T-cell (primary cell): ENCODE measurements at regions not wholly inside any gene's neighbourhood (a gene's known extent, or its start where the extent isn't known, plus 50 kb on each side); places are given as distances from the start of the nearest gene placed in this dataset.
"Not testable (repeated sequence)": the region's sequence is repeated elsewhere in the genome, so short reads cannot be mapped to it uniquely, and the experiment has no call there.

ENCODE experiments used
- ATAC-seq, 4 experiments: fragments of 200-7000 bp in 3 of 4; fragments of 150-1000 bp in 1 of 4; cut with Tn5 transposase; replicated peaks in 1 of 4; 1 replicate in 3 of 4; 2 replicates in 1 of 4; pipeline ENCODE4 v1.10.0; 2021; ENCODE audit warnings: moderate library complexity in 3 of 4, mild to moderate bottlenecking in 2 of 4, moderate number of reproducible peaks in 1 of 4
- CTCF ChIA-PET, 2 donors: fragments of 300-600 bp; sonication (Branson Sonifier 250); formaldehyde crosslinking; loops; one replicate each; lab custom pipeline; 2022; ENCODE audit warnings: antibody characterized with exemption in 2 of 2; lab: Charles Lee
- POLR2A ChIA-PET, 2 donors: fragments of 300-600 bp; sonication (Branson Sonifier 250); formaldehyde crosslinking; loops; one replicate each; lab custom pipeline; 2022; ENCODE audit warnings: antibody characterized with exemption in 2 of 2; lab: Charles Lee
- DNase-seq, 35 experiments: peaks; one replicate each; pipeline versions ENCODE4 v3.0.0 to v3.0.0-alpha.2; 2013 to 2023
- H3K27ac ChIP-seq: one replicate; pipeline ENCODE4 v1.5.1; 2013; ENCODE audit warnings: low read length
- H3K27me3 ChIP-seq, 2 experiments: replicated peaks in 1 of 2; 1 replicate in 1 of 2; 2 replicates in 1 of 2; pipeline versions ENCODE4 v1.6.1 to v1.7.0; 2013; ENCODE audit warnings: low read length in 1 of 2, mixed read lengths in 1 of 2; ENCODE audit not compliant: control insufficient read depth in 2 of 2, insufficient read depth in 2 of 2; ENCODE audit errors: extremely low read depth in 1 of 2
- H3K36me3 ChIP-seq, 2 donors: 1 replicate in 1 of 2; 2 replicates in 1 of 2; pipeline versions ENCODE4 v1.6.1 to v1.7.0; 2013; ENCODE audit warnings: low read length in 1 of 2; ENCODE audit not compliant: control insufficient read depth in 2 of 2, insufficient read depth in 1 of 2; ENCODE audit errors: extremely low read depth in 1 of 2
- H3K4me1 ChIP-seq, 2 experiments: 1 replicate in 1 of 2; 2 replicates in 1 of 2; pipeline versions ENCODE4 v1.6.1 to v1.7.0; 2013; ENCODE audit warnings: low read length in 2 of 2, mixed read lengths in 1 of 2; ENCODE audit not compliant: insufficient read depth in 2 of 2, control insufficient read depth in 1 of 2; ENCODE audit errors: extremely low read depth in 1 of 2
- H3K4me3 ChIP-seq, 2 donors: 1 replicate in 1 of 2; 2 replicates in 1 of 2; pipeline versions ENCODE4 v1.5.1 to v1.7.0; 2013; ENCODE audit warnings: mild to moderate bottlenecking in 2 of 2, low read length in 1 of 2, moderate library complexity in 1 of 2; ENCODE audit not compliant: control insufficient read depth in 1 of 2; ENCODE audit errors: extremely low read depth in 1 of 2
- H3K9me3 ChIP-seq: 2 replicates; pipeline ENCODE4 v1.7.0; 2013
- H3K27ac Mint-ChIP-seq, 2 donors: one replicate each; pipeline ENCODE4 v1.8.0; 2020 to 2021; ENCODE audit warnings: mild to moderate bottlenecking in 2 of 2, mixed read lengths in 2 of 2
- H3K27me3 Mint-ChIP-seq, 2 donors: one replicate each; pipeline ENCODE4 v1.8.0; 2021 to 2022; ENCODE audit warnings: mixed read lengths in 2 of 2
- H3K36me3 Mint-ChIP-seq: one replicate; pipeline ENCODE4 v1.8.0; 2021; ENCODE audit warnings: mixed read lengths
- H3K4me1 Mint-ChIP-seq, 3 donors: one replicate each; pipeline ENCODE4 v1.8.0; 2020 to 2022; ENCODE audit warnings: mixed read lengths in 3 of 3, mild to moderate bottlenecking in 1 of 3
- H3K4me3 Mint-ChIP-seq, 3 donors: one replicate each; pipeline ENCODE4 v1.8.0; 2020 to 2022; ENCODE audit warnings: mild to moderate bottlenecking in 3 of 3, mixed read lengths in 3 of 3, moderate library complexity in 3 of 3
- H3K9me3 Mint-ChIP-seq, 3 donors: one replicate each; pipeline ENCODE4 v1.8.0; 2020 to 2022; ENCODE audit warnings: mixed read lengths in 3 of 3
- WGBS: methylation state at CpG from one replicate; pipeline ENCODE4 v1.1.5; 2013; ENCODE audit warnings: missing lambda C conversion rate; ENCODE audit not compliant: insufficient coverage; 5-methylcytosine and 5-hydroxymethylcytosine counted together

DNA sequence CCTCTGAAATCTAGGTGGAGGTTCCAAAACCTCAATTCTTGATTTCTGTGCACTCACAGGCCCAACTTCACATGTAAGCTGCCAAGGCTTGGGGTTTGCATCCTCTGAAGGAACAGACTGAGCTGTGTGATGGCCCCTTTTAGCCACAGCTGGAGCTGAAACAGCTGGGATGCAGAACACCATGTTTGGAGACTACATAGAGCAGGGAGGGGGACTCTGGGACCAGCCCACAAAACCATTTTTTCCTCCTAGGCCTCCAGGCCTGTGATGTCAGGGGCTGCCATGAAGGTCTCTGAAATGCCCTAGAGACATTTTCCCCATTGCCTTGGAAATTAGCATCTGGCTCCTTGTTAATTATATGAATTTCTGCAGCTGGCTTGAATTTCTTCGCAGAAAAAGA, 1025.9 kb upstream of the NOVA1 start:
- Histone ChIP-seq H3K27ac (no peak overlapping the region), H3K4me1 (no peaks in the 10 kb centered on the region), H3K27me3 (no peaks in the 10 kb centered on the region), H3K9me3 (no peaks in the 10 kb centered on the region), H3K36me3 (no peaks in the 10 kb centered on the region), H3K4me3 (no peak overlapping the region)
- no peak overlapping the region for H3K4me3 Mint-ChIP-seq
- ATAC-seq = no peak
- WGBS = 71% methylated on average over 1 of the region's 1 CpG
- no peak overlapping the region for H3K27ac Mint-ChIP-seq
- H3K27me3 Mint-ChIP-seq = no peaks in the 10 kb centered on the region
- H3K36me3 Mint-ChIP-seq = no peaks in the 10 kb centered on the region
- H3K9me3 Mint-ChIP-seq = peaks cover 16 to 57% (median 24%) of the 10 kb centered on the region in 3 donors
- POLR2A ChIA-PET = no interaction called here
- CTCF ChIA-PET = no interaction called here
- no peaks in the 10 kb centered on the region for H3K4me1 Mint-ChIP-seq
- DNase-seq = no peak

DNA sequence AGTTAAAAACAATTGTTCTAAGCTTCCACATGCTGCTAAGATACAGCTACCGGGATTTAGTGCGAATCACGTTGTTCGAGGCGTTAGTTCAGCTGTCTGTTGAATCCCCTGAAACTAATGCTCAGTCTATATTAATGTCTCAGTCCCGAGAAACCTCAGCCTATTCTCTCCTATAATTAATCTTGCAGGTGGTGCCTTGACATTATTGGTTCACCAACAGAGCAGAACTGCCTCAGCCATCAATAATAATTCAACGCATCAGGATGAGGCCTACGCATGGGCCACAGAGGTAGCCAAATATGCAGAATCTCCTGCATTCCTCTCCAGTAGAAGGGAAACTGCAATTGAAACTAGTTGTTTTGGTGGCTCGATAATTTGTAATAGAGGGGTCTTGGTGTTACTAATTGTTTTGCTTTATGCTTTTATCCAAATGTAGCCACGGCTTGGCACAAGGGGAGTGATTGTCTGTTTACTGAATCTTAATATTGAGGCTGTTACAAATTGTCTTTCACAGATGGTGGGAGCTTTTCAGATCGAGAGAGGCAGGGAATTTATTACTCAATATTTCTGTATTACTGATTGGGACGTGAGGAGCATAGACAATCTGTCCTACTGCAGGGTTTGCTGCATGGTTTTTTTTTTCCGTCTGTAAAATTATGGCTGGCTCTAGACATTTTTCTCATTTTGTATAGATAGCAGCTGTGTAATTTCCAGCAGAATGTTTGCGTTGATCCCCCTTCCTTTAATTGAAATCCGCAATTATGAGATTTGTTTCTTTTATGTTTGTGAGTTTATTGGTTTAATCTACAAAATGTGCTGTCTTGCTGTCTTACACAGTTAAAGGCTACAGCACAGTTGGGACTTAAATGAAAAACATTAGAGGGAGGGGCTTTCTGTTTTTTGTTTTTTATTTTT, 1036.5 kb upstream of the NOVA1 start:
- H3K4me3 Mint-ChIP-seq = no peak overlapping the region
- Histone ChIP-seq H3K27me3 (no peaks in the 10 kb centered on the region), H3K4me1 (no peaks in the 10 kb centered on the region), H3K36me3 (no peaks in the 10 kb centered on the region), H3K9me3 (no peaks in the 10 kb centered on the region), H3K4me3 (no peak overlapping the region), H3K27ac (no peak overlapping the region)
- H3K27me3 Mint-ChIP-seq = no peaks in the 10 kb centered on the region
- 85% methylated on average over 10 of the region's 15 CpGs for WGBS
- H3K9me3 Mint-ChIP-seq = peaks cover 4 to 34% (median 30%) of the 10 kb centered on the region in 3 donors
- no peak for ATAC-seq
- H3K27ac Mint-ChIP-seq = no peak overlapping the region
- no peak for DNase-seq
- CTCF ChIA-PET = no interaction called here
- H3K4me1 Mint-ChIP-seq = no peaks in the 10 kb centered on the region
- POLR2A ChIA-PET = no interaction called here
- no peaks in the 10 kb centered on the region for H3K36me3 Mint-ChIP-seq

DNA sequence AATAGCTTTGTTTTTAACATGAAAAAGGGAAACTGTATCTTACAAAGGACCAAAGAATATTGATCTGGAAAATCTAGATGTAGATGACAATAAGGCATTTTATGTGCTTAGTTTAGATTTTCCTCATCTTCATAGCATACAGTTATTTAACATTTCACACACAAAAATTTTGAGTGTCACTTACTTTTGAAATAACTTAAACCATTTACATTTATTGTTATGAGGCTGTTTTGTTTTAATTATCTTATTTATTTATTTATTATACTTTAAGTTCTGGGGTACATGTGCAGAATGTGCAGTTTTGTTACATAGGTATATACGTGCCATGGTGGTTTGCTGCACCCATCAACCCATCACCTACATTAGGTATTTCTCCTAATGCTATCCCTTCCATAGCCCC, 1042.9 kb upstream of the NOVA1 start:
- H3K36me3 ChIP-seq, H3K27me3 Mint-ChIP-seq, DNase-seq, H3K9me3 ChIP-seq, H3K4me3 ChIP-seq, ATAC-seq, H3K36me3 Mint-ChIP-seq, H3K27ac Mint-ChIP-seq, POLR2A ChIA-PET, H3K4me3 Mint-ChIP-seq, H3K4me1 ChIP-seq, H3K27me3 ChIP-seq, H3K27ac ChIP-seq, H3K4me1 Mint-ChIP-seq, CTCF ChIA-PET: not testable (repeated sequence)
- H3K9me3 Mint-ChIP-seq = peaks cover 11 to 19% (median 15%) of the 10 kb centered on the region in 3 donors
- no CpG with 5 or more reads among the region's 1 CpG for WGBS

DNA sequence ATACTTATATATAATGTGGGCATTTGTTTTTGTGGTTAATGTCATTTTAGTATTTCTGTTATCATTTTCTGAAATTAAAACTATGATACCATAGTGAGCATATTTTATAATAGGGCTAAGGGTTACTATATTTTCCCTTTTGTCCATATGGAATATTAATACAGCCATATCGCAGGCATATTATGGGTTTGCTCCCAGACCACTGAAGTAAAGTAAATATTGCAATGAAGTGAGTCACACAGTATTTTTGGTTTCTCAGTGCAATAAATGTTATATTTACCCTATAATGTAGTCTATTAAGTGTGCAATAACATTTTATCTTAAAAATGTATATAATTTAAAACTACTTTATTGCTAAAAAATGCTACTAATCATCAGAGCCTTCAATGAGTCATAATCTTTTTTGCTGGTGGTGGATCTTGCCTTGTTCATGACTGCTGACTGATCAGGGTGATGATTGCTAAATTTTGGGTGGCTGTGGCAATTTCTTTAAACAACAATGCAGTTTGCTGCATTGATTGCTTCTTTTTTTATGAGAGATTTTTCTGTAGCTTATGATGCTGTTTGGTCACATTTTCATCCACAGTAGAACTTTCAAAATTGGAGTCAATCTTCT, 1044.5 kb upstream of the NOVA1 start:
- no peaks in the 10 kb centered on the region for H3K36me3 ChIP-seq
- Mint-ChIP-seq H3K36me3 (no peaks in the 10 kb centered on the region), H3K27ac (no peak overlapping the region), H3K4me1 (no peaks in the 10 kb centered on the region), H3K27me3 (no peaks in the 10 kb centered on the region), H3K9me3 (peaks cover 7 to 19% (median 15%) of the 10 kb centered on the region in 3 donors), H3K4me3 (no peak overlapping the region)
- POLR2A ChIA-PET = no interaction called here
- no peaks in the 10 kb centered on the region for H3K9me3 ChIP-seq
- no peaks in the 10 kb centered on the region for H3K27me3 ChIP-seq
- ATAC-seq = no peak
- CTCF ChIA-PET = no interaction called here
- WGBS = no CpG with 5 or more reads among the region's 1 CpG
- no peak overlapping the region for H3K27ac ChIP-seq
- no peak for DNase-seq
- H3K4me3 ChIP-seq = no peak overlapping the region
- no peaks in the 10 kb centered on the region for H3K4me1 ChIP-seq

DNA sequence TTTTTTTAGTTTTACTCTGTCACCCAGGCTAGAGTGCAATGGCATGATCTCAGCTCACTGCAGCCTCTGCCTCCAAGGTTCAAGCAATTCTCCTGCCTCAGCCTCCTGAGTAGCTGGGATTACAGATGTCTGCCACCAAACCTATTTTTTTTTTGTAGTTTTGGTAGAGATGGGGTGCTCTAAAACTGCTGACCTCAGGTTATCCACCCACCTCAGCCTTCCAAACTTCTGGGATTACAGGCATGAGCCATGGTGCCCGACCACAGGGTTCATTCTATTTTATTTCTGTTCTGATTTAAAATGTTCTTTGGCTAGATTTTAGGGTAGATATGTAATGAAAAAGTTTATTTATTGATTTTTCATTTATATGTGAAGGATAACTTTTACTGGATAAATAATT, 1062.8 kb upstream of the NOVA1 start:
- H3K27me3 Mint-ChIP-seq = no peaks in the 10 kb centered on the region
- no peak for DNase-seq
- H3K4me1 Mint-ChIP-seq = no peaks in the 10 kb centered on the region
- 80% methylated on average over 1 of the region's 1 CpG for WGBS
- Histone ChIP-seq H3K4me3 (no peak overlapping the region), H3K27me3 (no peaks in the 10 kb centered on the region), H3K27ac (no peak overlapping the region), H3K9me3 (peaks cover 4% of the 10 kb centered on the region), H3K36me3 (no peaks in the 10 kb centered on the region), H3K4me1 (no peaks in the 10 kb centered on the region)
- peaks cover 19 to 56% (median 31%) of the 10 kb centered on the region in 3 donors for H3K9me3 Mint-ChIP-seq
- H3K36me3 Mint-ChIP-seq = no peaks in the 10 kb centered on the region
- H3K27ac Mint-ChIP-seq = no peak overlapping the region
- no peak overlapping the region for H3K4me3 Mint-ChIP-seq
- POLR2A ChIA-PET = no interaction called here
- CTCF ChIA-PET = no interaction called here
- no peak for ATAC-seq

DNA sequence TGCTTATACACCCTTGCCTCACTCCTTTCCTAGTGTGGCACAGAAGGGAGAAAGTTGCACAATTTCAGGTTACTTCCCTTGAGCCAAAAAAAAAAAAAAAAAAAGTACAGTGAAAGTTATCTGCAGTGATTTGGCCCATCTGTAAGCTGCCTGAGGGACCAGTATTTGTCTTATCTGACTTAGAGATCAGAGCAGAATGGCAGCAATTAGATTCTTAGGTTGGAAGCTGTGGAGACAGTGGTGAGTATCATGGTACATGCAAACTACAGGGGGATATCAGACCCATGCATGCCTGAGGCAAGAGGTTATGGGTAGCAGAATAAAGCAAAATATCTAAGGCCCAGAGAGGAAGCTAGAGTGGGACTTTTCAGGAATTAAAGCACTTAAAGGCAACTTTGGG, 1070.7 kb upstream of the NOVA1 start:
- no peak for DNase-seq
- CTCF ChIA-PET = no interaction called here
- no peak overlapping the region for H3K4me3 Mint-ChIP-seq
- no peak for ATAC-seq
- H3K36me3 ChIP-seq = no peaks in the 10 kb centered on the region
- H3K4me1 Mint-ChIP-seq = no peaks in the 10 kb centered on the region
- POLR2A ChIA-PET = interaction anchor here in 1 of 2 donors (0.5 kb wide), 1 partner anchor 746 kb away, joined by 3 read pairs; no protein-coding TSS in a partner anchor
- H3K4me3 ChIP-seq = no peak overlapping the region
- no peak overlapping the region for H3K27ac ChIP-seq
- no peak overlapping the region for H3K27ac Mint-ChIP-seq
- no peaks in the 10 kb centered on the region for H3K27me3 Mint-ChIP-seq
- no peaks in the 10 kb centered on the region for H3K27me3 ChIP-seq
- peaks cover 2% of the 10 kb centered on the region for H3K9me3 ChIP-seq
- H3K4me1 ChIP-seq = no peaks in the 10 kb centered on the region
- no peaks in the 10 kb centered on the region for H3K36me3 Mint-ChIP-seq
- H3K9me3 Mint-ChIP-seq = peaks cover 16 to 46% (median 24%) of the 10 kb centered on the region in 3 donors
